GM19035 (cell line): ENCODE measurements at regions not wholly inside any gene's neighbourhood (a gene's known extent, or its start where the extent isn't known, plus 50 kb on each side); places are given as distances from the start of the nearest gene placed in this dataset.

ENCODE experiments used
- ATAC-seq: cut with Tn5 transposase; IDR thresholded peaks from one replicate; pipeline ENCODE4 v1.9.1; 2021; ENCODE audit not compliant: unreplicated experiment

DNA sequence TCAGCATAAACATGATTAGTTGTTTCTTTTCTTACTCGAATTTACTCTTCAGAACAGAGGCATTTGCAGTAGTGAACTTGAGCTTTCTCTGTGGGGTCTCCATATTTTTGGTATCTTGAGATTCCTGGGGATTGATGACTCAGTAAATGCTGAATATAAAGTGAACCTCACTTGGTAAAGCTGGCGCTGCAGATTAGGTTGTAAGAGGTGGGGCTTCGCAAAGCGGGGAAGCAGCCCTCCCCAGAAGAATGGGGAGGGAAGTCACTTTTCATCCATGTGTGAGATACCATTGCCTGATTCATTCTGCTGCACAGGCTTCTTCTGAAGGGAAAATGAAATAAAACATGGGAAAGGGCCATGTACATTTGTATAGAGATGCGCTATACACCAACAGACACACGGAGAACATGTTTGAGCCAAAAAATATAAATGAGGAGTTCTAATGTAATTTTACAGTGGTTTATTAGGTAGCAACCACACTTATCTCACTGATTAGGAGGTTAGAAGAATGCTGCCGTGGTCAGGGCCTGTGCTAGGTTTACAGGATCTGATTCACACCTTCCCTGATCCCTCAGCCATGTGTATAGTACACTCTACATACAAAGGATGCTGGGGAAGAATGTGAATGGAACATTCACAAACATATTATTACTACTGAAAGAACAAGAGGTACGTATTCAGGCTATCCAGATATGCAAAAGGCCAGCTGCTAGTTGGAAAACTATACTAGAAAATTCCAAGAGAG, 63.5 kb downstream of the DNTTIP2 start:
- no peak for ATAC-seq

DNA sequence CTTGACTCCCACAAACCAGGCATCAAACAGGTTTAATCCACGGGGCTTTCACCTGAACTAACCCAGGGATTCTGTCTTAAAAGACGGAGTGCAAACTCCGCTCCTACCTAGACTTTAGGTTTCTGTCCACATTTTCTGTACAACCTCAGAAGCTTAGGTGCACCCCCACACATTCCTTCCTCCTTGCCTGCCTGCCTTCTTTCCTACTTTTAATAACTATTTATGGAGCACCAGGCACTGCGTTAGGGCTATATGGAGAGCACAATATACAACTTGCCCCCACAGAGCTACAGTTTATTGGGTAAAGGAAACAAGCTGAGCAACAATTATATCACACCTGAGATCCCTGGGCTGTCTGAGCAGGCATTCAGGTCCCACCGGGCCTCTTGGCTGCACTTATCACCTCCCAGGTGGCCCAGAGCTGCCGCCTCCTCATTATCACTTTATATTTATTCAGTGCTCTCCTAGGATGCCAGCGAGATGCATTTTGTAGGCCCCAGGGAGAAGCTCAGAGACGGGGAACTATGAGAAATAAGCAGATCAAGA, 64.1 kb downstream of the DNTTIP2 start:
- no peak for ATAC-seq

DNA sequence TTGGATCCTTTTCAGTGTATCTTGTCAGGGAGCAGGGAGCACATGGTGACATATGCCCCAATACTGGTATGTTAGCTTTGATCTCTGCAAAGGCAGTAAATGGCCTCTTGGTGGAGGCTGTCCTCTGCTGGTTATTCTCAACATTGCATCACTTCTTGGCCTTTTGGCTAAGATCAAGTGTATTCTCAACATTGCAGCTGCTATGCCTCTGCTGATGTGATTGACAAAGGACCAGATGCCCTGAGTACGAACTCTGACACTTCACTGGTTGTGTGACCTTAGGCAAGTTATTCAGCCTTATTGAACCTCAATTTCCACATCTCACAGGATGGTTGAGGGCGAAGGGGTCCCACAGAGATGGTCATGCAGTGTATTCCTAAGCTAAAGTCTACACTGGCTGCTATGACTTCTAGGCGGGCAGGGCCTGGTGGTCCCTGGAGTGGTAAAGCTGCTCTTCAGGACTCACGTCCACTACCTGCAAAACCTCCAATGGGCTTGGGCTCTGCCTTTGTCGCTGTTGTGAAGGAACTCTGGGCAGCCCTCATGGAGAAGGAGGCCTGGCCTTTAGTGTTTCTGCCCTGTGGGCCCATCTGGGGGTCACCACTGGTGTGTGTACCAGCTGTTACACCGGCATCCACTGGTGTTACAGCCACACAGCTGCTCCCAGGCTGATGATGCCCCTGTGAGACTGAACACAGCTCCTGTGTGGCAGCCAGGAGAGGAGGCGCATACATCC, 64.8 kb downstream of the DNTTIP2 start:
- ATAC-seq, result peak; percentile 76

DNA sequence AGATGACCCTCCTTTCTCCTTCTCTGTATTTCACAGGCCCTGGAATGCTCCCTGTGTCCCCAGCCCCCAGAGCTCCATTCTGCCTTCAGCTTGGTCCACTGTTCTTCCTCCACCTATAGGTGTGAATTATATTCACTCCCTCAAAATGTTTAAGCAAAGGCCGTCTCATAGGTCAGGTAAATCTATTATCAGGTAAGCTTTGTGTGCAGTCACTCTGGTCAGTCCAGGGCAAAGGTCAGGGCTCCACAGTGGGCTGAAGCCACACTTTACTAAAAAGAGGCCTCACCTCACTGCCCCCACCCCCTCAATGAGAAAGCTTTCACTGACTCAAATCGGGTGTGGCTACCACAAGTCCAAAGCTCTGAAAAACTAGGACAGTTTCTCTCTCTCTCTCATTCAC, 65.9 kb downstream of the DNTTIP2 start:
- no peak for ATAC-seq

DNA sequence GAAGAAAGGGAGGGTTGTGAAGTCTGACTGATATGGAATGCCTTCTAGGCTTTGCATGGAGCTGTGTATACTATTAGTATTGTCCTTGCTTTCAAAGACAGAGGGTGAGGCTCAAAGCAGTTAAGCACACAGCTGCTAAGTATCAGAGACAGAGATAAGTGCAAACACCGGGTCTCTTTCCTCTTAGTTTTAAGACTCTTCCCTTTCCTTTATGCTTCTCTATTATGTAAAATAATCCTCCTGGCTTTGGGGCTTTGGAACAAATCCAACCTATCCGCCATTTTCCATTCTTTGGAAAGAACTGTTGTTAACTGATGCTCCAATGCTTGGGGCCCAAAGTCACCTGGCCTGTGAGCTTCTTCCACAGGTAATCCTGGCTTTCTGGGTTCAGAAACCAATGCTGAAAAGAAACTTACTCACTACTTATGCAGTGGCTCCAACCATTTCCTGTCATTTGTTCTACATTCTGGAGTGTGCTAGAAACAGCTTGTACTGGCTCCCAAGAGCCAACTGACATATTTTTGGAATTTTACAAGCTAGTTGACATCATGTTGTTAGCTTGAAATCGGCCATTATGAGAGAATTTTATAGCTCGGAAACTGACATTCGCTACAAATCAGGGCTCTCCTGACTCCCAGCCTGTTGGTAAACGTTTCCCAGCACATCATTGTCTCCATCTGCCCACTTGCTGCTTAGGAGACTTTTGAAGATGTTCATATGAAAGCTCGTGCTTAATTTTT, 67.5 kb downstream of the DNTTIP2 start:
- no peak for ATAC-seq

DNA sequence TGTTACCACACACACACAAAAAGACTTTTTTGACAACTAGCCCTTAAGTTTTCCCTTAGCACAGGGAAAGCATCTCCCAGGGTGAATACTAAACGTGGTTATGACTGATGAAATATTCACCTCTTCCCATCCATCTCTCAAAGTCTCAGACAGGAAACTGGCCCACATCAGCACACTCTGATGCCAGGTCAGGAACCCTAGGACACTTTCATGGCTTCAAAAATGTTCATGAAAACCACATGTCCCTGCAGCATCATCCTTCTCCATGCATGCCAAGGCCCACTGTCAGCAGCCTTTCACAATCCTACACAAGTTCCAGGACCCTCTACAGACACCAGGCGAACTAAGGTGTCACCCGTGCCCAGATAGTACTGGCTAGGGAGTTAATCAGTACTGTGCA, 68.7 kb downstream of the DNTTIP2 start:
- no peak for ATAC-seq

DNA sequence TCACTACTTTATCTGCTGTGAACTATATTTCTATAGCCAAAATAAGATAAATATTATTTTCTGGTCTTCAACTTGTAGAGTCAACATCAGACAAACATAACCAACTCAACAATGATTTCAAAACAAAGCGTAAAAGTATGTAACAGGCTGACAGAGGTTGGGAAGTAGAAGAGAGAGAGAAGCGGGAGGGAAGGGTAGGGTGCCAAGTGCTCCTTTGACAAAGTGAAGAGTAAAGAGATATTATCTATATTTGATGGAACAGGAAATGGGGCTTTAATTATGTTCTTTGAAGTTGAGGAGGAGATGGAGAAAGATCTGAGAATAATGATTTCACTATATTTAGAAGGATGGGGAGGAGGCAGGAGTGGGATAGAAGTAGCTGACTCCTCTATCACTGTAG, 70.1 kb downstream of the DNTTIP2 start:
- ATAC-seq, result no peak

DNA sequence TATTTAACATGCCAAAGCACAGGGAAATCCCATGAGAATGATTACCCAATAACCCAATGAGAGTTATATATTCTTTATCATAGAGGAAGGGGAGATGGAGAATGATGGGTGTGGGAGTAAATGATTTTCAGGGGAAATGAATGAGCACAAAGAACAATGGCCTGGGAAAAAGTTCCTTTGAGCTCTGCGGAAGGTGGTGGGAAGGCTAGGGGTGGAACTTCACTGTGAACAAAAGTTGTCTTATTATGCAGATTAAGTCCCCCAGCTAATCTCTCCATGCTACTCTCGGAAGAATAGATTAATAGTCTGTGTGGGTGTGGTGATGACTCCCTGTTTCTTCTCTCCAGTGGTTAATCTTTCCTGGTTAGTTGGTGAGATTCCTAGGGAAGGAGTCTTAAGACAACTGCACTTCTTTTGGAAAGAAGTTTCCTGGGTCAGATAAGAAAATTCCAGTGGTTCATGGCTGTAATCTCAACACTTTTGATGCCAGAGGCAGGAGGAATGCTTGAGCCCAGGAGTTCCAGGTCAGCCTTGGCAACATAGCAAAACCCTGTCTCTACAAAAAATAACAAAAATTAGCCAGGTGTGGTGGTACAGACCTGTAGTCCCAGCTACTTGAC, 71.6 kb downstream of the DNTTIP2 start:
- ATAC-seq, result no peak

DNA sequence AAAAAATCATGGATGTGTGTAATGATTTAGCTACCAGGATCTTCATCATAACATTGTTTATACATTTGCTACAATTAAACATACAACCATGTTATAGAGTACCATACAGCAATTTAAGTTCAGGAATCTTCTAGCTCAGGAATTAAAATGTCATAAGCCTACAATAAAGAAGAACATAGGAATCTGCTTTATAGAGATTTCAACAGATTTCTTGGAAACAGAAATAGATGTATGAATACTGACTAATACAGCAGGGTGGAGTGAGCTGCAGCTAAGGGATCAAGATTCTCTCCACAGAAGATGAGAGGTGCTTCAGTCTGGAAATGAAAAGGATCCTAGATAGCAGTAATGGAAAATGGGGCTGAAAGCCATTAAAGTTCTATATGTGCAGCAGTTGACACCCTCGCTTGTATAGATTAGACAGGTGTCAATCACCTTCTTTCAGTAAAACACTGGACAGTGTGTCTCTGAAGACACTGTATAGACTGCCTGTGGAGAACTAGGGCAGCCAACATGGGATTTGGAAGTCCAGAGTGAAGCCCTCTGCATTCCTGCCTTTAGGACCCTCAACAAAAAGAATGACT, 73.9 kb downstream of the DNTTIP2 start:
- ATAC-seq, result no peak

DNA sequence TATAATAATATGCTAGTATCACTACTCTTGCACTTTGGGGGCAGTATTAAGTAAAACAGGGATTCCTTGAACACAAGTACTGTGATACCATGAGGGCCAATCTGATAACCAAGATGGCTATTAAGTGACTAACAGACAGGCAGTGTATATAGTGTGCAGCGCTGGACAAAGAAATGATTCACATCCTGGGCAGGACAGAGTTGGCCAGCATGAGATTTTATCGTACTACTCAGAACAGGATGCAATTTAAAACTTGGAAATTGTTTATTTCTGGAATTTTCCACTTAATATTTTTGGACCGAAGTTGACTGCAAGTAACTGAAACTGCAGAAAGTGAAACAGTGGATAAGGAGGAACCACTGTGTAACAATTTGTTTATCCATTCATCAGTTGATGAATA, 74.6 kb downstream of the DNTTIP2 start:
- ATAC-seq, result no peak

DNA sequence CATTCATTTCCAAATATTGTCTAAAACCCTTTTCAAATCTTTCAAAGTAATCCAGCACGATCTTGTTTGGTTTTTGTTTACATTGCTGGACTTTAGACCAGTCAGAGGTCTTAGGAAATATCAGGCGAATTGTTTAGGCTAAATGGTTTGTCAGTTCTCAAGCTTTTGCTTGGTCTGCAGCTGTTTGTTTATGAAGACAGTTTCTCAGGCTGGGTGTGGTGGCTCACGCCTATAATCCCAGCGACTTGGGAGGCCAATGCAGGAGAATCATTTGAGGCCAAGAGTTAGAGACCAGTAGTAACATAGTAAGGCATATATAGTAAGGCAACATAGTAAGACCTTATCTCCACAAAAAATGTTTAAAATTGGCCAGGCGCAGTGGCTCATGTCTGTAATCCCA, 77.5 kb downstream of the DNTTIP2 start:
- no peak for ATAC-seq

DNA sequence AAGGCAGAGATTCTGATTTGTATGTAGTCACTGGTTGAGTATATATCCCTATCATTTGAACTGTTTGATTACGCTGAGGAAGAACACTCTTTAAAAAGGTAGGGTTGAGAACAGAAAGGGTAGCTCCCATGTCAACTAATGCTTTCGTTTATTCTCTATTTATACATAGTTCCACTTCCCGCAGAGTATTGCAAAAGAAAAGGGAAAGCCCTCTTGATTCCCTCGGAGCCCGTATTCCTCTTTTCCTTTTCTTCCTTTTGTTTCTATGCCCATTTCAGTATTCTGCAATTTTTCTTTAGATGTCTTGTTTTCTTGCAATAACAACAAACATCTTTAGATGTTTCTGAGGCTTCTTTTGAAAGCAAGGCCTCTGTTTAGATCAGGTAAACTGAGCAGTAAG, 78.2 kb downstream of the DNTTIP2 start:
- ATAC-seq, result no peak

DNA sequence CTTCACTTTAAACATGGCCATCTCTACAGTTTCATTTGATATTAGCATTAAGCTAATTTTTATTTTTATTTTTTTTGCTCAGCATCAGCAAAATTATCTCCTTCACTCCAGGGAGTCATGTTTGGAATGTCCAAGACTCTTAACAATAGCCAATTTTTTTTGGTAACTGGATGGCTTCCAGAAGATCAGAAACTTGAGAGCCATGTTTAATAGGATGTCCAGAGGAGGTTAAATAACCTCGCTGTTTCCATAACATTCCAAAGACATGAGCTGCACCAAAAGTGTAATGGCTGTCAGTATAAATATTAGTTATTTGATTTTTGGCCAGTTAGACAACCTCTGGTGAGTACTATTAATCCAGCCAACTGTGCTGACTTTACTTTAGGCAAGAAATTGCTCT, 80.7 kb downstream of the DNTTIP2 start:
- no peak for ATAC-seq

DNA sequence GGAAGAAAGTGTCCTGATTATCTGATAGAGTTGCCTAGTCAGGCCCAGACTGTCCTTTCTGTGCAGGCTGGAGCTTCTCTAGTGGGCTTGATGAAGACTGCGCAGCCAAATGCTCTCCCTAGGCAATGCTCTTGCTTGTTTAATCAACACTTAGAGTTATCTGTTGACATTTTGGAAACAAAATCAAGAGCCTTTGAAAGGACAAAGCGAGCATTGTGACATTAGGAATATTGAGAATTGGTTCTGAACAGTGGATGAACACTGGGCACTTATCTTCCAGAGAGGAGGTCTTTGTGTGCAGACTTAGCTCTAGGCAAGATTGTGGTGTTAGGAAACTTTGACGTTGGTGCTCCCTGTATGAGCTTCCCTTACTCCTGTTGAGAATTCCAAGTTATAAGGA, 94.5 kb downstream of the DNTTIP2 start:
- no peak for ATAC-seq

DNA sequence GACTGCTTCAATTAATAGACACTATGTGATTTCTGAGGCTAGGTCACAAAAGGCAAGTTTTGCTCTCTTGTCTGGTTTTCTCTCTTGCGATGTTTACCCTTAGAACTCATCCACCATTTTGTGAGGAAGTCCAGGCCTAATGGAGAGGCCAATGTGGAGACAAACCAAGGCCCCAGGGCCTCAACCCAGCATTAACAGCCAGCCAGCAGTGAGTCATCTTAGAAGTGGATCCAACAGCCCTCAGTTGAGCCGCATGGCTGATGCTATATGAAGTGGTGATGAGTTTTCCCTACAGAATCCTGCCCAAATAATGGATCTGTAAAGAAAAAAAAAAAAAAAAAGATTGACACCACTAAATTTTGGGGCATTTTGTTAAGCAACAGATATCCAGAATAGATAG, 95.1 kb downstream of the DNTTIP2 start:
- ATAC-seq, result no peak

DNA sequence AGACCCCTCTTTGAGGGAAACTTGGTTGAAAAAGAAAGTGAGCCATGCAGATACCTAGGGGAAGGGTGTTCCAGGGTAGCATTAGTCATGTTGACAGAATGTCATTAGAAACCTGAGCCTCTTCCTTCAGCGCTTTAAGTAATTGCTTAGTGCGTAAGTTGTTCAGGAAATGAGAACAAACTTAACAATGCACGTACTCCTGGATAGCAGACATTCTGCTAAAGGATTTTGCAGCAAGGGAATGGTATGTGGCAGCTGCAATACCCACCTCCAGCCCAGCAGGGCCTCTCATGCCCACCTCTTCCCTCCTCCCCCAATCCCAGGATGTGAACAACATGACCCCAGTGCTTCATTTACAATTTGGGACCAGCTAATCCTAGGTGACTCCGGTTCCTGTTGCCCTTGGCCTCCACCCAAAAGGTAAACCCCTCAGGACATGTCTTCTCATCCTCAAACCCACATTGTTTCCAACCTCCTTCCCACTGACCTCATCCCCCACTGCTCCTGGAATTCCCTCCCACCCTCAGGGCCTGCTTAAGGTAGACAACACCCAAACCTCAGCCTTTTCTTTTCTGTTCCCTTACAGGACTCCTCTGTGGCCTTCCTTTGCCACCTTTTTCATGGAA, 98.0 kb upstream of the BCAR3 start:
- ATAC-seq, result no peak

DNA sequence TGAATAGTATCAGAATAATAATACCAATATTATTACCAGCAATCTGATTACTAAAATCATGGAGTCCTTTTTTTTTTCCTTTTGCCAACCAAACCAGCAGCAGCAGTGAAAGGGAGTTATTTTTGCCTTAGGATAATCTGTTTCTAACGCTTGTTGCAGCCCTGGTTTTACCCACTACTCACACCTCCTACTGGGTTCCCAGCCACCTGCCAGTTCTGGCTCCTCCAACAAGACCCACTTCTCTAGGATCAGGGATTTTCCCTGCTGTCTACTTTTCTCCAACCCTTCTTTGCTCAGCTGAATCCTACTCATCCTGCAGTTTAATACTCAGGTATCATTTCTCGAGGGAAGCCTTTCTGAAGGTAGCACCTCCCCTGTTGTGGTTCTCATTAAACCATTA, 96.8 kb upstream of the BCAR3 start:
- no peak for ATAC-seq

DNA sequence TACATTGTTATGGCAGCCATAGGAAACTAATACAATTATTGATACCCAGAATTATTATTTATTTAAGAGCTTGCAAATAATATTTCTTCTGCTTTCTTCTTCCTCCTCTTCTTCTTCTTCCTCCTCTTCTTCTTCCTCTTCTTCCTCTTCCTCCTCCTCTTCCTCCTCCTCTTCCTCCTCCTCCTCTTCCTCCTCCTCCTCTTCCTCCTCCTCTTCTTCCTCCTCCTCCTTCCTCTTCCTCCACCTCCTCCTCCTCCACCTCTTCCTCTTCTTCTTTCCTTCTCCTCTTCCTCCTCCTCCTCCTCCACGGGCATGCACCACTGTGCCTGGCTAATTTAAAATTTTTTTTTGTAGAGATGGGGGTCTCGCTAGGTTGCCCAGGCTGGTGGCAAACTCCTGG, 95.6 kb upstream of the BCAR3 start:
- ATAC-seq, result no peak

DNA sequence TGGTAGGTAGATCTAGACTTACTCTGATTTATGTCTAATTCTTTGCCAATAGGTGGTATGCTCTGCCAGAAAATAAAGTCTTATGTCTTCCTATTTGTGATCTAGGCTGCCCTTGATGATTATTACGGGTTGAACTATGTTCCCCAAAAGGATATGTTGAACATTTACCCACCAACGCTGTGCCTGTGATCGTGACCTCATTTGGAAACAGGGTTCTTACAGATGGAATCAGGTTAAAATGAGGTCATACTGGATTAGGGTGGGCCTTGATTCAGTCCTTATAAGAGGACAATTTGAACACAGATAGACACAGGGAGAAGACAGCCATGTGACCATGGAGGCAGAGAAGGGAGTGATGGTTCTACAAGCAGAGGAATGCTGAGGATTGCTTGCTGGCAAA, 95.1 kb upstream of the BCAR3 start:
- ATAC-seq, result no peak

DNA sequence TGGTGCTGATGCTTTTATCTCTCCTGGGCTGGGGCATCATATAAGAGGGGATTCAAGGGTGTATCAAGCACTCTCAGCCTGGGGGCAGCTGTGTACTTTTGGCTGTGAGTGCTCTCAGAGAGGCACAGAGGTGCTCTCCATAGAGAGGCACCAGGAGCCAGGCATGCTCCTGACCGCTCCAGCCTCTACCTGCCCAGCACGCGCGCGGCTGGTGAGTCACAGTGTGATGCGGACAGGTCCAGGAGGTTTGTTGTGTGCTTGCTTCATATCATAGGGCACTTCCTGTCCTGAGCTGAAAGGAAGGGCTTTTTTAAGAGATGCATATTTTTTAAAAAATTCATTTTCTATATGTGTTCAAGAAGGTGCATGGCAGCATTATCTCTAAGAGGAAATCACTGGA, 93.6 kb upstream of the BCAR3 start:
- ATAC-seq, result no peak

DNA sequence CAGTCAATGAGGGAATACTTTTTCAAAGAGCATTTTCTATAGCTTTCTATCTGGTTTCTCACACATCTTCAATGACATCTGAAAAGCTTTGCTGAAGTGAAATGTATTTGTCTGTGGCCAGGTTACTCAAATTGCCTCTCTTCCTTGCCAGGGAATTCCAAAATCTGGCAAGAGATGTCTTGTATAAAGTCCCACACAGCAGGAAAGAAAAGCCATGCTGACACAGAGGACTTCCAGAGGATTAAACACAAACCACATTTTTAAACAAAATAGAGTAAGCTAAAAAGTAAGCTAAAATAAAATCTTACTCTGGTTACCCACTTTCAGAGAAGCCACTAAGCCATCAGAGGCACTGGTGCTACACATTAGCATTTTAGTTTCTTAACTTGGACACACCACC, 93.1 kb upstream of the BCAR3 start:
- ATAC-seq, result no peak
